ENCODE measurements at regions not wholly inside any gene's neighbourhood (a gene's known extent, or its start where the extent isn't known, plus 50 kb on each side); places are given as distances from the start of the nearest gene placed in this dataset.

DNA sequence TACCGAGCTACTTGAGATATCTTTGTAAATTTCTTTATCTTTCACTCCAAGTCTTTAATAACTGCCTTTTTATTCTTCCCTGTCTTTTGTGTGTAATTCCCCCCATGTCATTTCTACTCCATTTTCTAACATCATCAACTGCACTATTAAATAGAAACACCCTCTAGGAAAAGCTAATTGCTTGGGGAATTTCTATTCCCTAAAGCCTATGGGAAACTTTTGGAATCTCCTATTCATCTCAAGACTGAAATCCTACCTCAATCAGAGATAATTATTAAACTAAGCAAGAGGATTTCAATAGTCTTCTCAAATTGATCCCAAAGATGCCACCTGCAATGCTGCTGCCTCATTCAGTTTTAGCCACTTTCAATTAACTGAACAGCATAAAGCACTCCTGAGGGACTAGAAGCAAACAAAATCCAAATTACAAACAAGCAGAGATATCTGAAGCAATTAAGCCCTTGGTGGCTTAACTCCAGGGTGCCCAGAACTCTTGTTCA lies 598.7 kb downstream of the IGSF11 start:
- Histone ChIP-seq H3K79me1 (ENCODE audit: low read depth, low read length) (no peaks in the 10 kb centered on the region), H3K27ac (ENCODE audit: low read depth, low read length) (no peak overlapping the region), H3K23ac (ENCODE audit: insufficient read length) (no peak overlapping the region), H2AFZ (ENCODE audit: low read length) (no peak overlapping the region), H3K4me1 (replicated peaks in 1 of 4; ENCODE audit: control insufficient read depth in 3 of 4, insufficient read depth in 4 of 4, low read length in 3 of 4) (no peaks in the 10 kb centered on the region), H3K4ac (replicated peaks; ENCODE audit: insufficient read length, low read depth, low read length) (no peak overlapping the region), H3K9ac (replicated peaks in 1 of 4; ENCODE audit: extremely low read depth in 1 of 4, low read depth in 3 of 4, low read length in 3 of 4) (no peak overlapping the region), H3K36me3 (ENCODE audit: control insufficient read depth in 2 of 4, insufficient read depth in 4 of 4, low read length in 3 of 4) (no peaks in the 10 kb centered on the region), H3K4me2 (ENCODE audit: insufficient read depth in 1 of 2, low read depth in 2 of 2, low read length in 2 of 2) (no peak overlapping the region), H3K4me3 (ENCODE audit: extremely low read depth in 1 of 4, insufficient read depth in 2 of 4, low read depth in 3 of 4, low read length in 4 of 4) (no peak overlapping the region), H4K5ac (ENCODE audit: insufficient read length, low read depth, low read length) (no peak overlapping the region), H2BK20ac (ENCODE audit: low read length) (no peak overlapping the region), H3K27me3 (replicated peaks in 1 of 4; ENCODE audit: control insufficient read depth in 3 of 4, extremely low read depth in 1 of 4, insufficient read depth in 3 of 4, low read length in 3 of 4) (no peaks in the 10 kb centered on the region), H3K56ac (replicated peaks; ENCODE audit: insufficient read length, low read depth, low read length) (no peak overlapping the region), H2BK12ac (ENCODE audit: low read depth, low read length) (no peak overlapping the region), H3K18ac (ENCODE audit: extremely low read depth, low read length) (no peak overlapping the region), H3K23me2 (ENCODE audit: low read depth, low read length) (no peaks in the 10 kb centered on the region), H2BK5ac (ENCODE audit: low read depth, low read length) (no peak overlapping the region), H3K14ac (ENCODE audit: insufficient read length) (no peak overlapping the region), H4K20me1 (replicated peaks in 1 of 2; ENCODE audit: control insufficient read depth in 1 of 2, insufficient read depth in 2 of 2, low read length in 2 of 2) (no peaks in the 10 kb centered on the region), H3K9me3 (ENCODE audit: insufficient read depth in 2 of 2, low read depth in 1 of 2, low read length in 1 of 2) (no peaks in the 10 kb centered on the region), H2BK120ac (replicated peaks; ENCODE audit: low read depth, low read length) (no peak overlapping the region), H4K8ac (ENCODE audit: extremely low read depth, insufficient read depth, low read length) (no peak overlapping the region), H4K91ac (replicated peaks; ENCODE audit: insufficient read length, low read length) (no peak overlapping the region), H3K79me2 (ENCODE audit: control insufficient read depth in 1 of 2, insufficient read depth in 2 of 2, low read length in 2 of 2) (no peaks in the 10 kb centered on the region), H2AK5ac (ENCODE audit: low read depth, low read length) (no peak overlapping the region), H2BK15ac (ENCODE audit: low read length) (no peak overlapping the region)
- ChIA-PET CTCF (ENCODE audit: partially characterized antibody) (interaction anchor here (0.6 to 1.0 kb wide), 3 partner anchors 121 to 201 kb away, joined by 3 read pairs; no protein-coding TSS in a partner anchor), POLR2A (ENCODE audit: partially characterized antibody) (no interaction called here)
- WGBS, 2 experiments (ENCODE audit: extremely low coverage in 1 of 2, insufficient coverage in 1 of 2, insufficient read length in 1 of 2, insufficient replicate concordance in 2 of 2, low coverage in 1 of 2, low lambda C conversion rate in 2 of 2, missing lambda C conversion rate in 1 of 2) = 77% methylated on average over 1 of the region's 1 CpG; no CpG with 5 or more reads in 1 of the 2 experiments
- FAIRE-seq = no peak
- no peak for DNase-seq (ENCODE audit: low read depth in 1 of 2, low spot score in 2 of 2)
- no peak for TF ChIP-seq YY1 (IDR thresholded peaks at IDR 0.05; ENCODE audit: low read depth, low read length)
- TF ChIP-seq CREB1 (IDR thresholded peaks at IDR 0.05) = no peak
- no peak for TF ChIP-seq JUN (IDR thresholded peaks at IDR 0.05; ENCODE audit: low read depth, low read length)
- no peak for TF ChIP-seq BACH1 (IDR thresholded peaks at IDR 0.05; ENCODE audit: low read length)
- TF ChIP-seq CHD2 (IDR thresholded peaks at IDR 0.05; ENCODE audit: low read length) = no peak
- TF ChIP-seq TEAD4 (IDR thresholded peaks at IDR 0.05; ENCODE audit: low read depth, low read length) = no peak
- no peak for TF ChIP-seq BCL11A (IDR thresholded peaks at IDR 0.05; ENCODE audit: low read depth in 2 of 2, low read length in 2 of 2)
- TF ChIP-seq USF2 (IDR thresholded peaks at IDR 0.05; ENCODE audit: low read length) = no peak
- no peak for TF ChIP-seq E2F6 (IDR thresholded peaks at IDR 0.05)
- no peak for TF ChIP-seq CEBPB (IDR thresholded peaks at IDR 0.05; ENCODE audit: low read depth, low read length)
- no peak for TF ChIP-seq CTBP2 (IDR thresholded peaks at IDR 0.05; ENCODE audit: borderline replicate concordance, insufficient read depth, insufficient read length, low read length)
- TF ChIP-seq HDAC6 (IDR thresholded peaks at IDR 0.05; ENCODE audit: low read depth, low read length) = no peak
- no peak for TF ChIP-seq CBX5 (IDR thresholded peaks at IDR 0.05; ENCODE audit: low read depth, low read length)
- TF ChIP-seq, protein P1, sequence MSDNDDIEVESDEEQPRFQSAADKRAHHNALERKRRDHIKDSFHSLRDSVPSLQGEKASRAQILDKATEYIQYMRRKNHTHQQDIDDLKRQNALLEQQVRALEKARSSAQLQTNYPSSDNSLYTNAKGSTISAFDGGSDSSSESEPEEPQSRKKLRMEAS (IDR thresholded peaks at IDR 0.05) = no peak
